ENCODE measurements at regions not wholly inside any gene's neighbourhood (a gene's known extent, or its start where the extent isn't known, plus 50 kb on each side); places are given as distances from the start of the nearest gene placed in this dataset.

DNA sequence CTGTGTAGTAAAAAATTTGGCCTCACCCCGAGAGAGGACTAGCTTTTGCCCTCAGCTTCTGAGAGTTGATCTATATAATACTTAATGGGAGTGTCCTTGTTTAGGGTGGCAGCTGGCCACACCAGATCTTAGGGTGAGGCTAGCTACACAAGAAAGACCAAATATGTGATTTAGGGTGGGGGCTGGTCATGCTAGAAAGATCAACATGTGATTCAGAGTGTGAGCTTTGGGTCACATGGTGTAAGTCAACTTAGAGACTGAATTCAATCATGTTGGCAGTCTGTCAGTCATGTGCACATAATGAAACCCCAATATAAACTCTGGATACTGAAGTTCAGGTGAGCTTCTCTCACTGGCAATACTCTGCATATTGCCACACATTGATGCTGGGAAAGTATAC, 120.7 kb upstream of the DAZL start:
- TF ChIP-seq, protein P1, sequence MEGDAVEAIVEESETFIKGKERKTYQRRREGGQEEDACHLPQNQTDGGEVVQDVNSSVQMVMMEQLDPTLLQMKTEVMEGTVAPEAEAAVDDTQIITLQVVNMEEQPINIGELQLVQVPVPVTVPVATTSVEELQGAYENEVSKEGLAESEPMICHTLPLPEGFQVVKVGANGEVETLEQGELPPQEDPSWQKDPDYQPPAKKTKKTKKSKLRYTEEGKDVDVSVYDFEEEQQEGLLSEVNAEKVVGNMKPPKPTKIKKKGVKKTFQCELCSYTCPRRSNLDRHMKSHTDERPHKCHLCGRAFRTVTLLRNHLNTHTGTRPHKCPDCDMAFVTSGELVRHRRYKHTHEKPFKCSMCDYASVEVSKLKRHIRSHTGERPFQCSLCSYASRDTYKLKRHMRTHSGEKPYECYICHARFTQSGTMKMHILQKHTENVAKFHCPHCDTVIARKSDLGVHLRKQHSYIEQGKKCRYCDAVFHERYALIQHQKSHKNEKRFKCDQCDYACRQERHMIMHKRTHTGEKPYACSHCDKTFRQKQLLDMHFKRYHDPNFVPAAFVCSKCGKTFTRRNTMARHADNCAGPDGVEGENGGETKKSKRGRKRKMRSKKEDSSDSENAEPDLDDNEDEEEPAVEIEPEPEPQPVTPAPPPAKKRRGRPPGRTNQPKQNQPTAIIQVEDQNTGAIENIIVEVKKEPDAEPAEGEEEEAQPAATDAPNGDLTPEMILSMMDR (conservative IDR thresholded peaks at IDR 0.05) = no peak
- H3K27ac ChIP-seq = no peak overlapping the region

DNA sequence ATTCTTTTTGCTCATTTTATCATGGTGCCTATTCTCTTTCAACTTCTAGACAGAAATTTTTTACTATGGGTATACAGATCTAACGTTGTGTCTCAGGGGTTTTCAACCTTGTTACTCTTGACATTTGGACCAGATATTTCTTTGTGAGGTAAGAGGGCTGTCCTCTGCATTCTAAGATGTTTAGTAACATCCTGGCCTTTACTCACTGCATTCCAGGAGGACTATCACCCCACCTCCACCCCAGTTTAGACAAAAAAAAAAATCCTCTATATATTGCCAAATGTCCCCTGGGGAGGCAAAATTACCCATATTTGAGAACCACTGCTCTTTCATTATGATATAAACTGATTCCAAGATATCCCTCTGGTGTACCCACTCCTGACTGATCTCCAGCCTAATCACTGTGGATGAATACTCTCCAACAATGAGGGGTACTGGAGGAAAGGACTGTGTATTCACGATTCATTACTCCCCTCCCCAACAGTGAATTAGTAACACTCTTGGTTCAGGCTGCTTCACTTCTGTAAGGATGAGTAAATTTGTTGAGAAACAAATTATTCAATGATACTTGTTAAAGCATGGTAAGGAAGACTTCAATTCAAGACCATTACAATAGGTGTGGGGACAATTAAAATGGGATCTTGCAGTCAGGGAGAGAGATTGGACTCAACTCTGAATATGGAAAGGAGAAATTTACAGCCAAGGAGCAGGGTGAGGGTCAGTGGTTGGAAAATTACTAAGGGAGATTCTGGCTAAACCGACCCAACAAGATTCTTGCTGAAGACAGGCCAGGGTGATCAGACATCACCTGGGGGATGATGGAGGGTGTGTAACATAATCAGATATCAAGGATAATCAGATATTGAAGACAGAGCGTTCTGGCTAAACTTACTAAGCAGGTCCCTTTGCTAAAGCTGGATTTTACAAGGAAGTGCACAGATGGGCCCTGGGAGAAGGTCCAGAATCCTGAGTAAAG, 123.8 kb upstream of the DAZL start:
- no peak overlapping the region for H3K27ac ChIP-seq
- TF ChIP-seq, protein P1 (conservative IDR thresholded peaks at IDR 0.05) = no peak

DNA sequence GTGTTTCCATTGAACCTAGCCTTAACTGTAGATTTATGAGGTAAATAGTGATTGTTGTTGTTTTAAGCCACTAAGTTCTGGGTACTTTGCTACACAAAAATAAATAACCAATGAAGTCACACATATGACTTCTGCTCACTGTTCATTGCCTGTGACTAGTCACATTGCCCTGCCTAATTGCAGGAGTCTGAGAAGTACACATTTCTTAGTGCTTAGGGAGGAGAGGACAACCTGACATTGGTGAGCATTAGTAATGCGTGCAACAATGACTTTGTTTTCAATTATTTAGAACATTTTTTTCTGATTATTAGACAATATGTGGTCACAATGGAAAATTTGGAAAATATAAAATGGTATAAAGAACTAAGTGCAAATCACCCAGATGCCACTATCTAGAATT, 133.2 kb upstream of the DAZL start:
- H3K27ac ChIP-seq = no peak overlapping the region

DNA sequence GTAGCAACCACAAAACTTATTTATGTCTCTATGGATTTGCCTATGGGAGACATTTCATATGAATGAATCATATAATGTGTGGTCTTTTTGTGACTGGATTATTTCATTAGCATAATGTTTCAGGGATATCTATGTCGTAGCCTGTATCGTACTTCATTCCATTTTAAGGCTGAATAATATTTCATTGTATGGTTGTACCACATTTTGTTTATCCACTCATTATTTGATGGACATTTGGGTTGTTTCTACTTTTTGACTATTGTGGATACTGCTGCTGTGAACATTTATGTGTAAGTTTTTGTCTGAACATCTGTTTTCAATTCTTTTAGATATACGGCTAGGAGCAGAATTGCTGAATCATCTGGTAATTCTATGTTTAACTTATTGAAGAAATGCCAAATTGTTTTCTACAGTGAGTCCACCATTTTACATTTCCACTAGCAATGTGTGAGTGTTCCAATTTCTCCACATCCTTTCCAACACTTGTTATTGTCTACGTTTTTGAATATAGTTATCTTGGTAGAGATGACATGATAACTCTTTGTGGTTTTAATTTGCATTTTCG, 134.4 kb upstream of the DAZL start:
- TF ChIP-seq, protein P1 (conservative IDR thresholded peaks at IDR 0.05) = no peak
- no peak overlapping the region for H3K27ac ChIP-seq

More for the DNA sequence above, 133.2 kb upstream of the DAZL start:
- TF ChIP-seq, protein P1 (conservative IDR thresholded peaks at IDR 0.05) = no peak

DNA sequence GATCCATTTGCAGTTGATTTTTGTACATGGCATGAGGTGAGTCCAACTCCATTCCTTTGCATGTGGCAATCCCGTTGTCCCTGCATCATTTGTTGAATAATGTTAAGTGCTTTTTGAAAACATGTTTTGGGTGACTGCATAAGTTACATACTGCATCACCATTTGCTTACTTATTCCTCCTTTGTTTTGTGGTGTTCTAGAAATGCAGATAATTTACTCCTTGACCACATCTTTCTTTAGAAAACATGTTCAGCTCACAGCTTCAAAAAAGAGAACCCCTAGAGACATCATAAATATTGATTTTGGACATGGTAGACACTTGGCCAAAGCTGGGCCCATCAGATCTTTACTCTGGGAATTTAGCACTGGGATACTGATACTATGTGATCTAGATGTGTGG, 135.3 kb upstream of the DAZL start:
- TF ChIP-seq, protein P1 (conservative IDR thresholded peaks at IDR 0.05) = no peak

DNA sequence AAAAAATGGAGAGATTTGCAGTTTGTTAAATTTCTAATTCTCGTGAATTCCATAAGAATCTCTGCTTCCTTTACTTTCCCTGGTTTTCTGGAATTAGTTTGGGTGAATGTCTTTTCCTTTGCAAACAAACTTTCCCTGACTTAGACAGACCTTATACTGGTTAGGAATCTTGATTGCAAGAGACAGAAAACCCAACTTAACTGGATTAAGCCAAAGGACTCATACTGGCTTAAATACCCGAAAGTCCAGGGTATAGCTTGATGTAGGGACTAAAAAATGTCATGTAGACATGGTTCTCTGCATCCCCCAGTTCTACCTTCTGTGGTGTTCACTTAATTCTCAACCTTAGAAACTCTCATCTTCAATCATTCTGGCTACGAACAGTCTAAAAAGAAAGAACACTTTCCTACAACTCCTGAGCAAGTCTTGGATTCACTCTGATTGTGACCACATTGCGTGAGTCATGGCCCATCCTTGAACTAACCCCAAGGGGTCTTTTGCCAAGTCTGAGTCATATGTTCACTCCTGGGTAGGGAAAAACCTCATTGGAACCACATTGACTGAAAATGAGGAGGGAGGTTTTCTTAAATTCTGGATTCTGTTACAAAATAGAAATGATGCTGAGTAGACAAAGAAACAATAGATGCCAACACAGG, 136.0 kb upstream of the DAZL start:
- no peak overlapping the region for H3K27ac ChIP-seq
- TF ChIP-seq, protein P1 (conservative IDR thresholded peaks at IDR 0.05) = no peak

More for the DNA sequence above, 135.3 kb upstream of the DAZL start:
- no peak overlapping the region for H3K27ac ChIP-seq

DNA sequence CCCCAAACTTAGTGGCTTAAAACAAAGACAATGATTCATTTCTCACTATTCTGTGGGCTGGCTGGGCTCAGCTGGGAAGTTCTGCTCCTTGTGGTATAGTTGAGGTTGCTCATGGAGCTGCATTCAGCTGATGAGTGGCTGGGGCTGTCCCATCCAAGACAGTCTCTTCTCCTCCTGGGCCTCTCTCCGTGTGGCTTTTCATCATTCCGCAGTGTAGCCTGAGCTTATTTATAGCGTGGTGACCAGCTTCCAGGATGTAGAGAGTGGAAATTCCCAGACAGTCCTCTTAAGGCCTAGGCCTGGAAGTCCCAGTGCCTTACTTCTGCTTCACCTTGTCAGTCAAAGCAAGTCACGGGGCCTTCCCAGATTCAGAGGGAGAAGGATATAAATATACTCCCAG, 136.7 kb upstream of the DAZL start:
- TF ChIP-seq, protein P1 (conservative IDR thresholded peaks at IDR 0.05) = no peak
- no peak overlapping the region for H3K27ac ChIP-seq

Measured in VCaP (cell line).